HEK293 (cell line): ENCODE measurements at regions not wholly inside any gene's neighbourhood (a gene's known extent, or its start where the extent isn't known, plus 50 kb on each side); places are given as distances from the start of the nearest gene placed in this dataset.

Experiments used
- CTCF ChIA-PET: fragments of 350-600 bp; formaldehyde crosslinking; extraction: SDS; loops from one replicate; lab custom pipeline; 2021; ENCODE audit warnings: antibody characterized with exemption; lab: Yijun Ruan, JAX
- POLR2A ChIA-PET: fragments of 300-600 bp; formaldehyde crosslinking; extraction: SDS; loops from one replicate; lab custom pipeline; 2020; ENCODE audit warnings: antibody characterized with exemption, inconsistent platforms; lab: Yijun Ruan, JAX
- H3K27ac ChIP-seq: fragments of 200-500 bp; sonication (Bioruptor generic); 2 replicates; pipeline ENCODE4 v1.5.1; 2014; ENCODE audit warnings: low read depth, low read length, control low read depth, inconsistent platforms; ENCODE audit errors: extremely low read depth
- H3K36me3 ChIP-seq, 2 experiments: fragments of 200-500 bp in 1 of 2; sonication (Bioruptor generic) in 1 of 2; 1 replicate in 1 of 2; 2 replicates in 1 of 2; pipeline ENCODE4 v1.5.1; 2014 to 2017; ENCODE audit warnings: inconsistent platforms in 2 of 2, low read length in 2 of 2; ENCODE audit not compliant: control insufficient read depth in 2 of 2, insufficient read depth in 1 of 2
- H3K4me1 ChIP-seq: fragments of 200-500 bp; sonication (Bioruptor generic); 2 replicates; pipeline ENCODE4 v1.5.1; 2014; ENCODE audit warnings: mild to moderate bottlenecking, low read length, inconsistent platforms; ENCODE audit not compliant: control insufficient read depth, insufficient read depth
- H3K4me3 ChIP-seq: 2 replicates; pipeline ENCODE4 v1.5.1; 2011; ENCODE audit warnings: low read depth, mild to moderate bottlenecking, control low read depth, low read length, moderate library complexity
- H3K9me3 ChIP-seq: fragments of 200-500 bp; sonication (Bioruptor generic); 2 replicates; pipeline ENCODE4 v1.5.1; 2014; ENCODE audit warnings: low read depth, low read length, inconsistent platforms; ENCODE audit not compliant: control insufficient read depth, insufficient read depth
- EGR2 ChIP-seq: fragments of 450-650 bp; formaldehyde crosslinking; IDR thresholded peaks from 2 replicates; pipeline ENCODE4 v1.5.1; 2016; ENCODE audit warnings: low read depth, missing biosample characterization, missing genetic modification characterization
- KLF16 ChIP-seq: fragments of 450-650 bp; formaldehyde crosslinking; IDR thresholded peaks from 2 replicates; pipeline ENCODE4 v1.5.1; 2017; ENCODE audit warnings: missing biosample characterization, missing genetic modification characterization
- MZF1 ChIP-seq: fragments of 450-650 bp; formaldehyde crosslinking; IDR thresholded peaks from 2 replicates; pipeline ENCODE4 v1.5.1; 2017; ENCODE audit warnings: missing biosample characterization, missing genetic modification characterization, borderline replicate concordance
- OSR2 ChIP-seq: fragments of 450-650 bp; formaldehyde crosslinking; IDR thresholded peaks from 2 replicates; pipeline ENCODE4 v1.5.1; 2016; ENCODE audit warnings: missing biosample characterization, missing genetic modification characterization
- OVOL3 ChIP-seq: fragments of 450-650 bp; formaldehyde crosslinking; IDR thresholded peaks from 2 replicates; pipeline ENCODE4 v1.5.1; 2016; ENCODE audit warnings: missing biosample characterization, missing genetic modification characterization
- PRDM2 ChIP-seq: fragments of 450-650 bp; formaldehyde crosslinking; IDR thresholded peaks from 2 replicates; pipeline ENCODE4 v1.5.1; 2016; ENCODE audit warnings: missing biosample characterization, missing genetic modification characterization, borderline replicate concordance
- ZBTB17 ChIP-seq: fragments of 450-650 bp; formaldehyde crosslinking; IDR thresholded peaks from 2 replicates; pipeline ENCODE4 v1.5.1; 2016; ENCODE audit warnings: missing biosample characterization, missing genetic modification characterization
- ZBTB26 ChIP-seq: fragments of 450-650 bp; formaldehyde crosslinking; optimal IDR thresholded peaks from 2 replicates; pipeline ENCODE3; 2016; ENCODE audit warnings: missing biosample characterization, mild to moderate bottlenecking, missing genetic modification characterization
- ZBTB7A ChIP-seq: fragments of 450-650 bp; formaldehyde crosslinking; IDR thresholded peaks from 2 replicates; pipeline ENCODE4 v1.5.1; 2016; ENCODE audit warnings: low read depth, missing biosample characterization, missing genetic modification characterization
- ZFP37 ChIP-seq: fragments of 450-650 bp; formaldehyde crosslinking; IDR thresholded peaks from 2 replicates; pipeline ENCODE4 v1.5.1; 2016; ENCODE audit warnings: missing biosample characterization, missing genetic modification characterization
- ZNF169 ChIP-seq: fragments of 450-650 bp; formaldehyde crosslinking; IDR thresholded peaks from 2 replicates; pipeline ENCODE4 v1.5.1; 2016; ENCODE audit warnings: missing biosample characterization, missing genetic modification characterization
- ZNF24 ChIP-seq: fragments of 450-650 bp; formaldehyde crosslinking; IDR thresholded peaks from 2 replicates; pipeline ENCODE4 v1.5.1; 2016; ENCODE audit warnings: missing biosample characterization, missing genetic modification characterization
- ZNF341 ChIP-seq: fragments of 450-650 bp; formaldehyde crosslinking; IDR thresholded peaks from 2 replicates; pipeline ENCODE4; 2016; ENCODE audit warnings: low read depth, missing biosample characterization, missing genetic modification characterization
- ZNF362 ChIP-seq: fragments of 450-650 bp; formaldehyde crosslinking; IDR thresholded peaks from 2 replicates; pipeline ENCODE4 v1.5.1; 2016; ENCODE audit warnings: missing biosample characterization, missing genetic modification characterization
- ZNF529 ChIP-seq: fragments of 450-650 bp; formaldehyde crosslinking; IDR thresholded peaks from 2 replicates; pipeline ENCODE4 v1.5.1; 2017; ENCODE audit warnings: missing genetic modification characterization, missing biosample characterization; ENCODE audit not compliant: insufficient replicate concordance
- ZNF555 ChIP-seq: fragments of 450-650 bp; formaldehyde crosslinking; conservative IDR thresholded peaks from 2 replicates; pipeline ENCODE4 v1.5.1; 2017; ENCODE audit warnings: missing biosample characterization, mild to moderate bottlenecking, missing genetic modification characterization, inconsistent platforms
- ZNF654 ChIP-seq: fragments of 450-650 bp; formaldehyde crosslinking; IDR thresholded peaks from 2 replicates; pipeline ENCODE4 v1.5.1; 2016; ENCODE audit warnings: low read depth, missing biosample characterization, missing genetic modification characterization
- ZNF660 ChIP-seq: fragments of 450-650 bp; IDR thresholded peaks from 2 replicates; pipeline ENCODE4 v1.5.1; 2018; ENCODE audit warnings: missing biosample characterization, mild to moderate bottlenecking, missing genetic modification characterization
- ZNF785 ChIP-seq: fragments of 450-650 bp; formaldehyde crosslinking; IDR thresholded peaks from 2 replicates; pipeline ENCODE4 v1.5.1; 2016; ENCODE audit warnings: missing biosample characterization, missing genetic modification characterization
- ZSCAN23 ChIP-seq: fragments of 450-650 bp; formaldehyde crosslinking; IDR thresholded peaks from 2 replicates; pipeline ENCODE4 v1.5.1; 2016; ENCODE audit warnings: missing biosample characterization, missing genetic modification characterization
- ZSCAN30 ChIP-seq: fragments of 450-650 bp; IDR thresholded peaks from 2 replicates; pipeline ENCODE4 v1.5.1; 2018; ENCODE audit warnings: missing biosample characterization, mild to moderate bottlenecking, missing genetic modification characterization, moderate library complexity
- TF ChIP-seq, protein P1 (sequence below): fragments of 450-650 bp; formaldehyde crosslinking; IDR thresholded peaks from 2 replicates; pipeline ENCODE4 v1.5.1; 2016; ENCODE audit warnings: missing biosample characterization, missing genetic modification characterization

DNA sequence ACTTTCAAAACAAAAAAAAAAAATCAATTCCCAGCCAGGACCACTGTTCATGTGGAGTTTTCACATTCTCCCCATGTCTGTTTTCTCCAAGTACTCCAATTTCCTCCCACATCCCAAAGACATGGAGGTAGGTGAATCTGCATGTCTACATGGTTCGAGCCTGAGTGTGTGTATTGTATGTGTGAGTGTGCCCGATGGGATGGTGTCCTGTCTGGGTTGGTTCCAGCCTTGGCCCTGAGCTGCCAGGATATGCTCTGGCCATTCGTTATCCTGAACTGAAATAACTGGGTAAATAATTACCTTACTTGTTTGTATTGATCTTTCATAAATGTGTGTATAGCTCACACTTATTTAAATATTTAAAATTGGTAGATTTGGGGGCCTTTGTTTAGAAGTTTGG lies 452.3 kb upstream of the RORB start (continued):
- TF ChIP-seq PRDM2 (tag by site-specific recombination) (no peak), OVOL3 (tag by site-specific recombination) (no peak), ZBTB26 (tag by site-specific recombination) (no peak), ZNF24 (tag by site-specific recombination) (no peak)
- TF ChIP-seq, all 188 proteins: peak for 0

GRCh38 chr9:74056023-74056422 lies 441.1 kb upstream of the RORB start:
- ChIA-PET CTCF (no interaction called here), POLR2A (no interaction called here)
- Histone ChIP-seq H3K4me1 (no peaks in the 10 kb centered on the region), H3K4me3 (no peak overlapping the region), H3K27ac (no peak overlapping the region), H3K36me3 (no peaks in the 10 kb centered on the region), H3K9me3 (no peaks in the 10 kb centered on the region)
- TF ChIP-seq EGR2 (tag by site-specific recombination) (no peak), ZFP37 (no peak), ZBTB17 (tag by site-specific recombination) (no peak), ZBTB7A (tag by site-specific recombination) (no peak), ZNF169 (tag by site-specific recombination) (no peak), ZNF555 (no peak), ZSCAN30 (no peak), ZNF529 (no peak), ZNF654 (tag by site-specific recombination) (no peak), ZSCAN23 (tag by site-specific recombination) (no peak), OSR2 (tag by site-specific recombination) (no peak), ZNF785 (no peak), ZNF660 (no peak), MZF1 (tag by site-specific recombination) (no peak), KLF16 (no peak), ZNF362 (tag by site-specific recombination) (no peak), ZNF341 (no peak)
- TF ChIP-seq, protein P1, sequence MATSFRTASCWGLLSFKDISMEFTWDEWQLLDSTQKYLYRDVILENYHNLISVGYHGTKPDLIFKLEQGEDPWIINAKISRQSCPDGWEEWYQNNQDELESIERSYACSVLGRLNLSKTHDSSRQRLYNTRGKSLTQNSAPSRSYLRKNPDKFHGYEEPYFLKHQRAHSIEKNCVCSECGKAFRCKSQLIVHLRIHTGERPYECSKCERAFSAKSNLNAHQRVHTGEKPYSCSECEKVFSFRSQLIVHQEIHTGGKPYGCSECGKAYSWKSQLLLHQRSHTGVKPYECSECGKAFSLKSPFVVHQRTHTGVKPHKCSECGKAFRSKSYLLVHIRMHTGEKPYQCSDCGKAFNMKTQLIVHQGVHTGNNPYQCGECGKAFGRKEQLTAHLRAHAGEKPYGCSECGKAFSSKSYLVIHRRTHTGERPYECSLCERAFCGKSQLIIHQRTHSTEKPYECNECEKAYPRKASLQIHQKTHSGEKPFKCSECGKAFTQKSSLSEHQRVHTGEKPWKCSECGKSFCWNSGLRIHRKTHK (tag by site-specific recombination) = no peak
